Neural cell (in vitro differentiated cells): ENCODE measurements at regions not wholly inside any gene's neighbourhood (a gene's known extent, or its start where the extent isn't known, plus 50 kb on each side); places are given as distances from the start of the nearest gene placed in this dataset.

Experiments
- H2AFZ ChIP-seq: fragments of 200-600, 300-800 bp; sonication (generic), shearing (Covaris generic); 2 replicates; pipeline ENCODE4 v1.6.0; 2014; ENCODE audit warnings: low read depth, mild to moderate bottlenecking, antibody characterized with exemption, low read length, moderate library complexity
- H3F3A ChIP-seq: fragments of 200-600 bp; shearing (Covaris generic); 2 replicates; pipeline ENCODE4 v1.6.1; 2016; ENCODE audit warnings: mild to moderate bottlenecking, moderate library complexity, mixed read lengths, antibody characterized with exemption, low read length; ENCODE audit not compliant: insufficient read depth, poor library complexity, severe bottlenecking
- H3K27ac ChIP-seq: fragments of 200-600, 300-800 bp; sonication (generic), shearing (Covaris generic); 2 replicates; pipeline ENCODE4 v1.5.1; 2014; ENCODE audit warnings: mild to moderate bottlenecking, low read length, moderate library complexity
- H3K27me3 ChIP-seq: fragments of 300-800, 200-600 bp; sonication (generic), shearing (Covaris generic); 2 replicates; pipeline ENCODE4 v1.6.0; 2014; ENCODE audit warnings: mild to moderate bottlenecking, low read depth, low read length, moderate library complexity; ENCODE audit not compliant: insufficient read depth
- H3K36me3 ChIP-seq: fragments of 300-800, 200-600 bp; sonication (generic), shearing (Covaris generic); 2 replicates; pipeline ENCODE4 v1.5.1; 2014; ENCODE audit warnings: mild to moderate bottlenecking, antibody characterized with exemption, low read length, moderate library complexity; ENCODE audit not compliant: insufficient read depth
- H3K4me2 ChIP-seq: fragments of 300-800, 200-600 bp; sonication (generic), shearing (Covaris generic); 2 replicates; pipeline ENCODE4 v1.6.0; 2014; ENCODE audit warnings: mild to moderate bottlenecking, low read length
- H3K4me3 ChIP-seq: fragments of 300-800, 200-600 bp; sonication (generic), shearing (Covaris generic); 2 replicates; pipeline ENCODE4 v1.5.1; 2014; ENCODE audit warnings: mild to moderate bottlenecking, low read length, moderate library complexity
- H3K79me2 ChIP-seq: fragments of 200-600 bp; shearing (Covaris generic); replicated peaks from 2 replicates; pipeline ENCODE4 v1.6.0; 2014; ENCODE audit warnings: mild to moderate bottlenecking, low read length, moderate library complexity; ENCODE audit not compliant: insufficient read depth
- H3K9ac ChIP-seq: fragments of 300-800, 200-600 bp; sonication (generic), shearing (Covaris generic); 2 replicates; pipeline ENCODE4 v1.6.1; 2016; ENCODE audit warnings: mild to moderate bottlenecking, low read length, mixed read lengths
- H3K9me2 ChIP-seq: fragments of 200-600 bp; shearing (Covaris generic); 2 replicates; pipeline ENCODE4 v1.6.1; 2016; ENCODE audit warnings: mild to moderate bottlenecking, low read length, mixed read lengths; ENCODE audit not compliant: insufficient read depth
- H3K9me3 ChIP-seq: fragments of 200-600, 300-800 bp; sonication (generic), shearing (Covaris generic); 2 replicates; pipeline ENCODE4 v1.6.1; 2016; ENCODE audit warnings: mild to moderate bottlenecking, mixed run types, low read length, moderate library complexity, mixed read lengths
- H4K20me1 ChIP-seq: fragments of 200-600 bp; shearing (Covaris generic); 2 replicates; pipeline ENCODE4 v1.6.1; 2016; ENCODE audit warnings: mild to moderate bottlenecking, mixed run types; ENCODE audit not compliant: insufficient read depth
- CTCF ChIP-seq: fragments of 450-650 bp; IDR thresholded peaks from 2 replicates; pipeline ENCODE4 v1.5.1; 2014; ENCODE audit warnings: antibody characterized with exemption, mild to moderate bottlenecking, moderate library complexity; ENCODE audit not compliant: poor library complexity, severe bottlenecking
- EP300 ChIP-seq: fragments of 450-650 bp; conservative IDR thresholded peaks from 2 replicates; pipeline ENCODE4 v1.6.1; 2014; ENCODE audit warnings: antibody characterized with exemption, mild to moderate bottlenecking, moderate library complexity; ENCODE audit not compliant: poor library complexity, severe bottlenecking
- EZH2 ChIP-seq: fragments of 200-600, 300-800 bp; shearing (Covaris generic), sonication (generic); IDR thresholded peaks from 2 replicates; pipeline ENCODE4 v1.6.1; 2014; ENCODE audit warnings: antibody characterized with exemption, low read length, borderline replicate concordance, mild to moderate bottlenecking; ENCODE audit not compliant: insufficient read depth, poor library complexity, severe bottlenecking
- MXI1 ChIP-seq: fragments of 450-650 bp; conservative IDR thresholded peaks from 2 replicates; pipeline ENCODE4 v1.6.1; 2014; ENCODE audit warnings: antibody characterized with exemption, mild to moderate bottlenecking; ENCODE audit not compliant: poor library complexity, severe bottlenecking
- POLR2AphosphoS5 ChIP-seq: IDR thresholded peaks from 2 replicates; pipeline ENCODE4 v1.6.1; 2012
- RAD21 ChIP-seq: fragments of 450-650 bp; conservative IDR thresholded peaks from 2 replicates; pipeline ENCODE4 v1.6.1; 2014; ENCODE audit warnings: antibody characterized with exemption, mild to moderate bottlenecking, moderate library complexity
- REST ChIP-seq: IDR thresholded peaks from 2 replicates; pipeline ENCODE4 v1.6.1; 2012; ENCODE audit warnings: borderline replicate concordance
- SMC3 ChIP-seq: fragments of 450-650 bp; conservative IDR thresholded peaks from 2 replicates; pipeline ENCODE4 v1.6.1; 2014; ENCODE audit warnings: antibody characterized with exemption, mild to moderate bottlenecking, moderate library complexity; ENCODE audit not compliant: poor library complexity
- TAF1 ChIP-seq: IDR thresholded peaks from 2 replicates; pipeline ENCODE4 v1.6.1; 2012; ENCODE audit warnings: low read depth

GRCh38 chr22:34308101-34308500 is 387.8 kb upstream of the LARGE1 start:
- H3K4me3 ChIP-seq, result no peak overlapping the region
- H3K9ac ChIP-seq, result no peak overlapping the region
- no peaks in the 10 kb centered on the region for H3K27me3 ChIP-seq
- H3K9me2 ChIP-seq, result no peaks in the 10 kb centered on the region
- H3K27ac ChIP-seq, result no peak overlapping the region
- no peaks in the 10 kb centered on the region for H3F3A ChIP-seq
- H3K4me2 ChIP-seq, result no peak overlapping the region
- H3K9me3 ChIP-seq, result no peaks in the 10 kb centered on the region
- H2AFZ ChIP-seq, result no peak overlapping the region
- no peaks in the 10 kb centered on the region for H3K36me3 ChIP-seq
- no peaks in the 10 kb centered on the region for H4K20me1 ChIP-seq
- TF ChIP-seq EP300 (no peak), REST (no peak), TAF1 (no peak), SMC3 (no peak), RAD21 (no peak), EZH2 (no peak), CTCF (no peak), POLR2AphosphoS5 (no peak), MXI1 (no peak)
- no peaks in the 10 kb centered on the region for H3K79me2 ChIP-seq

GRCh38 chr22:34319346-34319745 is 399.1 kb upstream of the LARGE1 start:
- Histone ChIP-seq H3K9me3 (peaks cover 9% of the 10 kb centered on the region), H4K20me1 (no peaks in the 10 kb centered on the region), H3K27me3 (no peaks in the 10 kb centered on the region), H3K4me2 (no peak overlapping the region), H3K9ac (no peak overlapping the region), H3K79me2 (no peaks in the 10 kb centered on the region), H3F3A (no peaks in the 10 kb centered on the region), H3K36me3 (no peaks in the 10 kb centered on the region), H2AFZ (no peak overlapping the region), H3K4me3 (no peak overlapping the region), H3K27ac (no peak overlapping the region), H3K9me2 (no peaks in the 10 kb centered on the region)
- TF ChIP-seq SMC3, result no peak
- TF ChIP-seq EP300, result no peak
- no peak for TF ChIP-seq MXI1

- Histone ChIP-seq H3K4me2 (no peak overlapping the region), H3K9me2 (no peaks in the 10 kb centered on the region), H3K4me3 (no peak overlapping the region), H2AFZ (no peak overlapping the region), H3K9ac (no peak overlapping the region), H3K36me3 (no peaks in the 10 kb centered on the region), H3K27me3 (no peaks in the 10 kb centered on the region), H3F3A (no peaks in the 10 kb centered on the region), H3K79me2 (no peaks in the 10 kb centered on the region), H4K20me1 (no peaks in the 10 kb centered on the region), H3K27ac (no peak overlapping the region), H3K9me3 (no peaks in the 10 kb centered on the region)
- TF ChIP-seq POLR2AphosphoS5 (no peak), REST (no peak), CTCF (no peak), RAD21 (no peak)
These were observed 404.5 kb upstream of the LARGE1 start for GRCh38 chr22:34324763-34325162.
